NCI-H1694 (cell line): ENCODE measurements at regions not wholly inside any gene's neighbourhood (a gene's known extent, or its start where the extent isn't known, plus 50 kb on each side); places are given as distances from the start of the nearest gene placed in this dataset.
"Not testable (repeated sequence)": the region's sequence is repeated elsewhere in the genome, so short reads cannot be mapped to it uniquely, and the experiment has no call there.

ENCODE experiments used
- DNase-seq: peaks from one replicate; lab custom pipeline; 2025; lab: John Stamatoyannopoulos, UW

DNA sequence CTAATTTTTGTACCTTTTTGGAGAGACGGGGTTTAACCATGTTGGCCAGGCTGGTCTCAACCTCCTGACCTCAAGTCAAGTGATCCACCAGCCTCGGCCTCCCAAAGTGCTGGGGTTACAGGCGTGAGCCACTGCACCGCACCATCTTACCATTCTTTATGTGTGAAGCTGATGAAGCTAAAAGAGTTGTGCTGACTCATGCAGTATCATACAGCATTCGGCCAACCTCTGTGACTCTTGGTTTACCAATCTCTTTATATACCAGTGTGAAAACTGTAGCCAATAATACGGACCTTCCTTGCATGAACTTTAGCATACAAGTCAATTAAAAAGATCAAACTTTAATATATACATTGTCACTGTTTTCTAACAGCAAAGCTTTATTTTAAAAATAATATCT lies 878.2 kb upstream of the MBL2 start:
- DNase-seq: no peak

DNA sequence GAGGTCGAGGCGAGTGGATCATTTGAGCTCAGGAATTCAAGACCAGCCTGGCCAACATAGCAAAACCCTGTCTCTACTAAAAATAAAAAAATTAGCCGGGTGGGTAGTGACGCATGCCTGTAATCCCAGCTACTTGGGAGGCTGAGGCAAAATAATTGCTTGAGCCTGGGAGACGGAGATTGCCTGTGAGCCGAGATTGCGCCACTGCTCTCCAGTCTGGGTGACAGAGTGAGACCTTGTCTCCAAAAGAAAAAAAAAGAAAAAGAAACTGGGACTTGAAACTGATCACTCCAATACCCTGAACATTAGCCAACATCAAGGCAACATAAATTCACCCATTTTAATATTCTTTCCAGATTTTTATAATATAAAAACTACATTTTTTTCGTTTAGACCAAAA lies 874.6 kb upstream of the MBL2 start:
- DNase-seq: not testable (repeated sequence)

DNA sequence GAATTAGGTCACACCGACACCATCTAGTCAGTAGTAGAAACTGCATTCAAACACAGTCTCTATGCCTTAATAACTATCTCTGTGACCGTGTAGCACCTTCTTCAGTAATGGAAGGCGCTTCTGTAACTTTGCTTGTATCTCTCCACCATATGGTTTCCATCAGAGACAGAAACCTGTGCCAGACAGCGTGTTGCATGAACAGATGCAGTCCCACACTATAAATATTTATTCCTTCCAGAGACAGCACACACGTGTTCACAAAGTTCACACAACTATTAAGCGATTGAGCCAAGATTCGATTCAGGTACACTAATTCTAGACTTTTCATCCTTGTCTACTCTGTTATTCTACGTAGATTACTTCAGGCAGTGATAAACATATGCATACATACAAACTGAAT lies 873.9 kb upstream of the MBL2 start:
- DNase-seq: no peak

DNA sequence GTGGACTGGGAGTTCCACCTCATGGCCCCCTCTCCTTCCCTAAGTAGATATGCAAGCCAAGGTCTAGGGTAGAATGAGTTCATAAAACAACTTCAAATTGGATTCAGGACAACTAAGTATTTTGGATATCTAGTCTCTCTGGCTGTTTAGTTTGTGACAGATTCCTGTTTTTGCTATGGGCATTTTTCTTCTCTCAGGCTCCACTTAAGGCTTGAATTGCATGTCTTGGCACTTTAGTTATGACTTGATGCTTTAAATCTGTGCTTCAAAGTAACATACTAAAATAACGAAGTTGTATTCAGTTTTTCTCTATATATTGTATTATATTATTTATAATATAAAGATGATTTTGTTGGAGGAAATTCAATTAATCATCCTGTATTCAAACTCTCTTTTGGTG lies 873.4 kb upstream of the MBL2 start:
- no peak for DNase-seq

DNA sequence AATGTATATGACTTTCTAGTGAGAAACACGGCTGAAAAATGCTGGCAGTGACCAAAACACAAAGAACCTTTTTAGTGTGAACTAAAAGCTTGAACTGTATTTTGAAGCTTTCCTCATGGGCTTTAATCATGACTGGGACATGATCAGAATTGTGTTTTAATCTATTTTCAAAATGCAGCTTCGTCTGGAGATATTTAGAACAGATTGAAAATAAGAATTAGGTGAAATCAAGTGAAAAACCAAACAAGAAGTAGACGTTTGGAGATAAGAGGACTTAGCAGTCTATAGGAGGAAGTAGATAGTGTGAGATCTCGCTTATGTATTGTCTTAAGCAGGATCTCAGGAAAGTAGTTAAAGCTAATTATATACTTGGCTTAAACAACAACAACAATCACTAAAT lies 865.4 kb upstream of the MBL2 start:
- DNase-seq: no peak

DNA sequence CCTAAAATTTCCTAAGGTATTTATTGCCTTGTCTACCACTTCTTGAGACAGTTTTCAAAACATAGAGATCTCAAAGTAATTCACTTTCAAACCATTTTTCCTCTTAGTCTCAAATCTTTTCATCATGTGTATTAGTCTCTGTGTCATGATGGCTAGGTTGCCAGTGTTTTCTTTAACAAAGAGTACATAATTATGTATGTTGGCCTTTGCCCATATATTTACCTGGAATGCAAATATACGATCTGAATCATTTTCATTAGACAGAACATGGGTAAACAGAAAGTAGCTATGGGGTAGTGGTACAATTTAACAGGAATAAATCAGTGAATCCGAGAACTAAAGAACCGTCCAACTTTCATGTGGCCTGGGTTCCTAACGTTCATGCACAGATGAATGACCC lies 852.1 kb upstream of the MBL2 start:
- DNase-seq: no peak

DNA sequence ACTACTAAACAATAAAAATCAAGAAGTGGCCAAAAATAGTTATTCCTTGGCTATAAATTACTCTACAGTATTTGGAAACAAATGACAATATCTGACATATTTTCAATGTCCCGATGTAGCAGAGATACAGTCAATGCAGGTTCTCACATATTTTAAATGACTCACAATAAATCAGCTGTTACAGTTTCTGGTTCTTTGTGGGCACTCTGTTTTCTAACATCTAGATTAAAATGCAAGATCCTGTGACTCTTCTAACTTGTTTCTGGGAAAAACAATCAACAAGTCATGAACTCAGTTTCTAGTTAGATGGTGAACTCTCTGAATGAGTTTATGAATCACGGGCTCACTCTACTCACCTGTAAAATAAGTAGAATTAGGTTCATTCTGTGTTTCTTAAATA lies 849.6 kb upstream of the MBL2 start:
- DNase-seq: no peak

DNA sequence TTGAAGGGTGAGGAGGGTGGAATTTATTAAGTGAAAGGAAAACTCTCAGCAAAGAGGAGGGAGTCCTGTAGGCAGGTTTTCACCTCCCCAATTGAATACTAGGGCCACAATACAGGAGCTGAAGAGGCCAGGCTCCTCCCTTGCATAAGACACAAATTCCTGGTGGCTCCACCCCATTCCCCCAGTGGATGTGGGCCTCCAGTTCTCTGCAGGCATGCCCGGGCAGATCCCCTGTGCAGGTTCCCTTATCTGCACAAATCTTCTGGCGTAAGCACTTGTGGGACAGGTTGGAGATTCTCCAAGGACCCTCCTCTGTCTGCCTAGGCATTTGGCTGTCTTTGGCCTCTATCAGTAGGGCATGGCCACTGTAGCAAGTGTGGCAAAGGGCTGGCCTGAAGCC lies 847.1 kb upstream of the MBL2 start:
- no peak for DNase-seq

DNA sequence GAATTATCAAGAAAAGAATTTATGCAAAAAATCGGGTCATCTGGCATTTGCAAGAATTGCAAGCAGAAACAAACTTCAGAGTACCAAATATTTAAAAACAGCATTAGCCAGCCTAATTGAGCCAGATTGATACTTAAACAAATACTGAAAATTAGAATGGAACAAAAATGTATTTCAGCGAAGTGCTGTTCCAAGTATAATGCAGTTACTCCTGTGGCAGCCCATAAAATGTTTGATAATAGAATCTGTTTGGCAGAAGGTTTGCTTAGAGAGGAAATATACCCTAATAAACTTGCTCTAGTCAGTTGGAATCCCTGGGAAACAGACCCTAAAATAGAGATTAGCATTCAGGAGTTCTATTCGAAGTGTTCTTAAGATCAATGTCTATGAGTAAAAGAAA lies 835.1 kb upstream of the MBL2 start:
- no peak for DNase-seq

DNA sequence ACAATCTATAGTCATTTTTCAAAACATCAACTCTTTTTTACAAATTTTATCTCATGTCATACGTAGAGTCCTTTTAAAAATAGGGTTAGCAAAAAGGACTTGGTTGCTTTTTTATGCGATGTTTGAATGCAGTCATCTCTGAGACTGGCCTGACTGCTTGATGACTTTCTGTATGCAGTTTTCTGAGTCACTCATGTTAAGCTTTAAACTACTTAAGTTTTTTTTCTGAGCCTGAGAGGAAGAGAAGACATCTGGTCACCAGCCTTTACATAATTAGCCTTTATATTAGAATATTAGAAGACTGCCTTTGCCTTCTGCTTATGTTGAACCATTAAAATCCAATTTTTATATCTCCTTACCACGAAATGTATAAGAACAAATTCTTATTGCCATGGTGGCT lies 834.4 kb upstream of the MBL2 start:
- no peak for DNase-seq

DNA sequence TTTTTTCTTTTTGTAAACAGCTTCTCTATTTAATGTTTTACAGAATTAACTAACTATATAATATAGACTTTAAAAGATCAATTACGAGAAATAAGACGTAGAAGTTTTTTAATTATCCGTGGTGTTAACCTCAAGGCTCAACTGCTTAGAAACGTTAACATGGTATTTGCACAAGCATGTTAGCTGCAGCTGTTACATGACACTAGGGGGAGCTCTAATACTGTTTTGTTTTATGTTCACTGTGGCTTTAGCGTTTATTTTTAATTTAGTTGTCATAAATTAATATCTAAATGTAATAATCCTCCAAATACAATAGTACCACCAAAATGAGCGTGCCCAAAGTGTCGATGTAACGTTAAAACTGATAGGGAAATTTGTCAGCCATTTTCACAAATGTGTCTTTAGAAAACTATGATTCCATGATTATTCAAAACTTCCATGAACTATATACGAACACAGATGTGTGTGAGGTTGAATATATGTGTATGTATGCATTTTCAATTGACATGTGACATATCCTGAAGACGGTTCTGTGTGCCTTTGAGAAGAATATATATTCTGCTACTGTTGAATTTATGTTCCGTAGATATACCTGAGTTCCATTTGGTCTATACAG lies 828.8 kb upstream of the MBL2 start:
- peak; percentile 9 for DNase-seq

DNA sequence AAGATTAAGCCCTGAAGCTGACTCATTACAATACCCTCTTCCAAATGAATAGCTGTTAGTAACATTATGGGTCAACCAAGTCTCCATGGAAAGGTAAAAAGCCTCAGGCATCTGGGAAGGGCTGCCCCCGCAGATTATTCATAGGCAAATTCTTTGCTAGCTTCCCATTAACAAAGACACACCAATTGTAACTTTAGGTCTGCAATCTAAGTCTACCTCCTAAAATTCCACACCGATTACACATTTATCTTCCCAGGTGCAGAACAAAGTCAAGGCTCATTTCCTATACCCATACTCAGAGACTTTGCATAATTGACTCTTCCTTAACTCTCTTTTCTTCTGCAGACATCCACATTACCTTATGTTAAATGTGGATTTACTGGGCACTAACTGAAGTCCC lies 826.3 kb upstream of the MBL2 start:
- no peak for DNase-seq

DNA sequence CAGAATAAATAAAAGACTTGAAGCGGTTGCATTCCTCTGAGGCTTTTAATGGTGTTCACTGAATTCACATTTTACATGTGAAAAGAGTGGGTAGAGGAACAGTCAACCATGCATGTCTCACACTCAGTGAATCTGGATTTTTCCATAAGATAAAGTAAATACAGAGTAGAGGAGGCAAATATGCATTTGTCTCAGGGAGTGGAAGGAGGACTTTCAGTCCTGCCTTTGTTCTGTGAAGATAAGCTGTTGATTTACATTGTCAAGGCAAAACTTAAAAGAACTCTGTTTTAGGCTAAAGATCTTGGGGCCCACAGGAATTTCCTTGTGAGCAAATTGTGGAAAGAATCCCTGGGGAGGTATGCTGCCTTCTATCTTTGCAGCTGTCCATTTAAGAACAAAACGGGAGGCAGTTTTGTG lies 825.3 kb upstream of the MBL2 start:
- DNase-seq: no peak

DNA sequence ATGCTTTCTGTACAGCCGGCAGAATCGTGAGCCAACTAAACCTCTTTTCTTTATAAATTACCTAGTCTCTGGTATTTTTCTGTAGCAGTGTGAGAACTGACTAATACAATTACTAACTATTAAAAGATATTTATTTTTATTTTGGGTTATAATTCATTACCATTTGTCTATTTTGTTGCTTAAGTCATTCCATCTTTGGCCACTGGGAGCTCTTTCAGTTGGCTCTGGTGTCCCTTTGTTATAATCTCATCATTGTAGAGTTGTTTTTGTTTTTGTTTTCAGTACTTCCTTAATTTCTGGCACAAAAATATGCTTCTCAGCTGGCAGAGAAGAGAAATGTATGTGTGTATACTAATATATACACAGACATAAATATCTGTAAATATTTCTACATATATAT lies 807.9 kb upstream of the MBL2 start:
- DNase-seq: no peak

DNA sequence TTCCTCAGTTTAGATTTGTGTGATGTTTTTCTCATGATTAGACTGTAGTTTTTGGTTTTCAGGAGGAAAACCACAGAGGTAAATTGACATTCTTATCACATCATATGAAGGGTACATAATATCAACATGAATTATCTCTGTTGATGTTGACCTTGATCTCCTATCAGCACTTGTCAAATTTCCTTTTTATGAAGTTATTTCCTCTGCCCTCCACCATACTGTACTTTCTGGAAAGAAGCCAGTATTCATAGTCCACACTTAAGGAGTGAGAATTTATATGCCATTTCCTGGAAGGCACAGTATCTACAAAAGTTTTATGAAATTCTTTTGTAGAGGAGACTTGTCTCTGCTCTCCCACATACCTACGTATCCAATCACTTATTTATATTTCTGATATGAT lies 807.2 kb upstream of the MBL2 start:
- DNase-seq: no peak

DNA sequence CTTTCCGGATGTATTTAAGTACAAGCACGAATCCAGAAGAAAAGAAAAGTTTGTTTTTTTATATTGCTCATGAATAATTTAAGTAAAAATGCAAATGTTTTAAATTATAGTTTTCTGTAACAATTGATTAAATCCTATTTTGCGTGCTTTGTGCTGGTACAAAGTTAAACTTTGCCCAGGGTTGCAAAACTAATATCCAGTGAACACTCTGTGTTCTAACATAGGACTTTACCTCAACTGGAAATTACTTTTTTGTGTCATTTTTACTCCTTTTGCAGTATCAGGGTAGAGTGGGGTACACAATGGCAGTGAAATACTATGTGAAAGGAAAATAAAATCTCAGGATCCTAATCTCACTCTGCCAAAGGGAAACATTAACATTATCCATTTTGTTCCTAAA lies 801.4 kb upstream of the MBL2 start:
- no peak for DNase-seq

DNA sequence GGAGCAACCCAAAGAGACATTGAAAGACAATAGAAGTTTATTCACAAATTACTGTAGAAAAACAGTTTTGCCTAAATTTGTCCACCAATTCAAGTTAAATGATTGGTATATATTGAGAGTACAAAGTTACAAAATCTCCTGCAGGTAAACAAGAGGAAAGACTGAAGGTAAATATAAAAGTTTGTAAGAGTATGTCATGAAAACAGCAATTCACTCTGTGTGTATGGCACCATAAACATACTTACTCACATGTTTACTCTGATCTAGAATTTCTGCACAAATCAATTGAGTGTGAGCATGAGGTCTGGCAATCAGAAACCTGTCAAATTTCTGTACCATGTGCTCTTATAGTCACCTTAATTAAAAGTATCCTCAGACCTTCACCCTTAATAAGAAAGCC lies 800.9 kb upstream of the MBL2 start:
- DNase-seq: no peak

DNA sequence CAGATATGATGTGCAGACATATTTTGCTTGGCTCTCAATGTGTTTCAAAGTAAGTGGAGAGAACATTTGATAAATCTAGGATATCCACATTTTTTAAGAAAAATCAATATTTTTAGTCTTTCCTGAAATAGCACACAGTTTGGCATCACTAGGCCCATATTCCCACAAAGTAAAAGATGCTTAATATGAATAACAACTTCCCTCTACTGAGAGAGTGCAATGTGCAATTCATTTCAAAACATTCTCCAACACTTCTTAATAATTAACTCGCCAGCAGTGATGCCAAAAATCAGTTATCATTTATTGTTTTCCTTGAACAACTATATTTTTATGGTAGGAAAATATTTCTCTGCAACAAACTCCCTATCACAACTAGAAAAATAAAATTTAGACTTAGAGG lies 800.2 kb upstream of the MBL2 start:
- no peak for DNase-seq

DNA sequence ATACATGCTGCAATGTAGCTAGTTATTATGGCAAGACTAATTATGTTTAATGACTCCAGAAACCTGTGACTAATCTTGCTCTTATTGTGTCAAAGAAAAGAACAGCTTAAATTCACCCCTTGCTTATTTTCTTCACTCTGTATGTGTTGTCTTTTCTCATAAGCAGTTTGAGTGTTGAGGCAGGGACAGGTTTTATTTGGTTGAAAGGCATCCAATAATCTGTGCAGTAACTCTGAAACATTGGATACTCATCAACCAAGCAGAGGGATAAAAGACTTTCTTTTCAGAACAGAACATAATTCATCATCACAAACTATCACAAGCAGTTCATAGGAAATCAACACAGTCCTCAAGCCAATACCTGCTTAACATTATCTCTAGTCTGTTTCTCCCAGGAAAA lies 797.6 kb upstream of the MBL2 start:
- no peak for DNase-seq

DNA sequence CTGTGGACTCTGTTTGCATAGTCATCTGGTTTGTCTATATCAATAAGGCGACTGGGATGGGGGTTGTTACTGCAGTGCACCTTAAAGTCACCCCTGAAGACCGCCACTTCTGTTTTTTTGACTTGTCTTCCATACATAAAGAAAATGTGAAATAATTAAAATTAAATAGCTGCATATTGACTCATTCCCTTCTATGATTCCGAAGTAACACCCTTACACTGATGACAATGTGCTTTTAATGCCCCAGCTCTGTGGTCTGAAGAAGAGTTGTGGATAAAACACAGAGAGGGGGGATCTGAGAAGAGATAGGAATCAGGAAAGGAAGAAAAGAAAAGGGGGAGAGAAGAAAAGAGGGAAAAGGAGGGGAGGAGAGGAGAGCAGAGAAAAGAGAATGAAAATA lies 796.9 kb upstream of the MBL2 start:
- no peak for DNase-seq

DNA sequence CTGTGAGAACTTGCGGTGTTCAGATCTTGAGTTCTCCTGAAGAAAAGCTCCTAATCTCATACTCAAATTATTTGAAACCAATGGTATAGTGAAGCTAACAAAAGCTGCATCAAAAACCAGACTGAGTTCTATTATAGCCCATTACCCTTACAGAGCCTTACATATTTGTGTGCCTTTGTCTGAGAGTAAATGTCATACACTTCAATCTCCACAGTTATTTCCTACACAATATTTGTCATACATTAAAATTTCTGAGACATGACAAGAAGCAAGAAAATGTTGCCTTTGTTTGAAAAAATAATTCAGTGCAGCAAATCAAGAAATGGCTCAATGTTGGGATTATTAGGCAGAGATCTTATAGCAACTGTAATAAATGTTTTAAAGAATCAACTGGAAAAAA lies 776.1 kb upstream of the MBL2 start:
- no peak for DNase-seq

DNA sequence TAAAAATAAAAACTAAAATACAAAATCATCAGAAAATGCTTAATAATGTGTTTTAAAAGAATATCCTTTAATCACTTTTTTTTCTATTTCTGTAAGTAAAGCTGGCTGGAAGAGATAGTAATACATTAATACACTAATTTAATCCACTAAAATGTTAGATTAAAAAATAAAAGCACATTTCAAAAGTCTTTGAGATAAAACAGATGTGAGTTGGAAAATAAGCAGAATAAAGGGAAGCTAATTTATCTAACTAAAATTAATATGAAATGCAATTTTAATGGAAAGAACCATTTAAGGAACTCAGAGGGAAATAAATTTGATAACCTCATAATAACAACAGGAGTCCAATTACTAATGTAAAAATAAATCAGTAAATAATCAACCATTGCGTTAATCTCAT lies 774.8 kb upstream of the MBL2 start:
- no peak for DNase-seq

DNA sequence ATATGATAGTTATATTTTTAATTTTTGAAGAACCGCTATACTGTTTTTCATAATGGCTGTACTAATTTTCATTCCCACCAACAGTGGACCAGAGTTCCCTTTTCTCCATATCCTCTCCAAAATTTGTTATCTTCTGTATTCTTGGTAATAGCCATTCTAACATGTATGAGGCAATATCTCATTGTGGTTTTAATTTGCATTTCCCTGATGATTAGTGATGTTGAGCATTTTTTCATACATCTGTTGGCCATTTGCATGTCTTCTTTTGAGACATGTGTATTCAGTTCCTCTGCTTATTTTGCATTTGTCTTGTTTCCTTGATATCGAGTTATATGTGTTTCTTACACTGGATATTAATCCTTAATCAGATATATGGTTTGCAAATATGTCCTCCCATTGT lies 770.8 kb upstream of the MBL2 start:
- no peak for DNase-seq

DNA sequence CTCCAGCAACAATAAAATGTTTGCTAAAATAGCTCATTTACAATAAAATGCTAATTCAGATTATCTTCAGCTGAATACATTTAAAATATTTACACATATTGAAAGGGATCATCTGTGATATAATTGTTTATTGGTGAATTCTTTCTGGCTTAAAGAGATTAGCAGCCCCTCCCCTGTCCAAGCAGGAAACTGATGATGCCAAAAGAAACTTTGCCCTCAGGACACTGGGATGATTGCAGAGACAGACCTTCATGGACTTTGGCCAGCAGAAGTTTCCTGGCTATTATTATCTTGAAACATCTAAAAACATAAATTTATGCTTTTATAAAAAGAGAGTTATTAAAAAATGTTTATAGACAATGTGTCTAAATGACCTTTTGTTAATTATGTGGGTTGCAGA lies 764.9 kb upstream of the MBL2 start:
- DNase-seq: no peak

DNA sequence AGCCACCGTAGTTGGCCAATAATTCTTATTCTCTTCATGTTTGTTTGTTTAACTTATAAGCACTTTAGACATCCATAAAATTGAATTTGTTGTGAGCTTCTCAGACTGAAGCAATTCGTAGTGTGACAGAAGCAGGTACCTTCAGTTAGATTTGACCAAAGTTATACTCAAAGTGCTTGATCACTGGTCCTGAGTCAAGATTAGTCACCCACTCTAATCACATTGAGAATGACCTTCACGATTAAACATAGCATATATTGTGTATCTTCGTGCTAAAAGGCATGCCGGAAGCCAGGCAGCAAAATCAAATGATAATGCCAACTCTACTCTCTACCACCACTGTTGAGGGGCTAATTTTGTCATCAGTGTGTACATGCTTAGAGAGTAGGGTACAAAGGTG lies 763.7 kb upstream of the MBL2 start:
- DNase-seq: no peak
